IPS-20b (cell line): ENCODE measurements at regions not wholly inside any gene's neighbourhood (a gene's known extent, or its start where the extent isn't known, plus 50 kb on each side); places are given as distances from the start of the nearest gene placed in this dataset.

Experiments used
- H3K27ac ChIP-seq: one replicate; pipeline ENCODE4 v1.5.1; 2013; ENCODE audit warnings: low read length
- H3K27me3 ChIP-seq: 2 replicates; pipeline ENCODE4 v1.6.1; 2013; ENCODE audit warnings: mild to moderate bottlenecking, low read length, inconsistent platforms; ENCODE audit not compliant: insufficient read depth
- H3K36me3 ChIP-seq: 2 replicates; pipeline ENCODE4 v1.6.1; 2013; ENCODE audit warnings: low read depth, mild to moderate bottlenecking, inconsistent platforms, low read length, moderate library complexity; ENCODE audit not compliant: insufficient read depth
- H3K4me1 ChIP-seq: 2 replicates; pipeline ENCODE4 v1.6.1; 2013; ENCODE audit warnings: mild to moderate bottlenecking, control low read depth, inconsistent platforms, low read length, moderate library complexity; ENCODE audit not compliant: insufficient read depth
- H3K4me3 ChIP-seq: 2 replicates; pipeline ENCODE4 v1.5.1; 2013; ENCODE audit warnings: mild to moderate bottlenecking, low read length, inconsistent platforms
- H3K9ac ChIP-seq: 2 replicates; pipeline ENCODE4 v1.6.1; 2013; ENCODE audit warnings: low read depth, mild to moderate bottlenecking, inconsistent platforms, low read length, moderate library complexity
- H3K9me3 ChIP-seq: 2 replicates; pipeline ENCODE4 v1.6.1; 2013; ENCODE audit warnings: mild to moderate bottlenecking, low read depth, low read length, inconsistent platforms; ENCODE audit not compliant: insufficient read depth

- H3K4me3 ChIP-seq, result no peak overlapping the region
- no peaks in the 10 kb centered on the region for H3K9me3 ChIP-seq
- no peak overlapping the region for H3K9ac ChIP-seq
- H3K36me3 ChIP-seq, result no peaks in the 10 kb centered on the region
- H3K27ac ChIP-seq, result no peak overlapping the region
- peaks cover 12% of the 10 kb centered on the region for H3K4me1 ChIP-seq
- no peaks in the 10 kb centered on the region for H3K27me3 ChIP-seq
Measured at GRCh38 chr12:17079251-17079909, 473.4 kb upstream of the LMO3 start.

GRCh38 chr12:17077594-17077993, 471.6 kb upstream of the LMO3 start:
- Histone ChIP-seq H3K27ac (no peak overlapping the region), H3K4me3 (no peak overlapping the region), H3K9me3 (no peaks in the 10 kb centered on the region), H3K27me3 (no peaks in the 10 kb centered on the region), H3K4me1 (peaks cover 8% of the 10 kb centered on the region), H3K9ac (no peak overlapping the region), H3K36me3 (no peaks in the 10 kb centered on the region)

GRCh38 chr12:17076811-17077210, 470.8 kb upstream of the LMO3 start:
- no peaks in the 10 kb centered on the region for H3K27me3 ChIP-seq
- no peak overlapping the region for H3K27ac ChIP-seq
- H3K4me3 ChIP-seq, result no peak overlapping the region
- H3K9ac ChIP-seq, result no peak overlapping the region
- H3K4me1 ChIP-seq, result peaks cover 8% of the 10 kb centered on the region
- no peaks in the 10 kb centered on the region for H3K9me3 ChIP-seq
- H3K36me3 ChIP-seq, result no peaks in the 10 kb centered on the region

- Histone ChIP-seq H3K27ac (no peak overlapping the region), H3K36me3 (no peaks in the 10 kb centered on the region), H3K4me1 (peaks cover 8% of the 10 kb centered on the region), H3K9me3 (no peaks in the 10 kb centered on the region), H3K9ac (no peak overlapping the region), H3K4me3 (no peak overlapping the region), H3K27me3 (no peaks in the 10 kb centered on the region)
Measured at GRCh38 chr12:17076028-17076744, 470.2 kb upstream of the LMO3 start.

GRCh38 chr12:17064834-17065233, 458.9 kb upstream of the LMO3 start:
- Histone ChIP-seq H3K4me1 (no peaks in the 10 kb centered on the region), H3K4me3 (no peak overlapping the region), H3K36me3 (no peaks in the 10 kb centered on the region), H3K9me3 (no peaks in the 10 kb centered on the region), H3K9ac (no peak overlapping the region), H3K27ac (no peak overlapping the region), H3K27me3 (no peaks in the 10 kb centered on the region)

DNA sequence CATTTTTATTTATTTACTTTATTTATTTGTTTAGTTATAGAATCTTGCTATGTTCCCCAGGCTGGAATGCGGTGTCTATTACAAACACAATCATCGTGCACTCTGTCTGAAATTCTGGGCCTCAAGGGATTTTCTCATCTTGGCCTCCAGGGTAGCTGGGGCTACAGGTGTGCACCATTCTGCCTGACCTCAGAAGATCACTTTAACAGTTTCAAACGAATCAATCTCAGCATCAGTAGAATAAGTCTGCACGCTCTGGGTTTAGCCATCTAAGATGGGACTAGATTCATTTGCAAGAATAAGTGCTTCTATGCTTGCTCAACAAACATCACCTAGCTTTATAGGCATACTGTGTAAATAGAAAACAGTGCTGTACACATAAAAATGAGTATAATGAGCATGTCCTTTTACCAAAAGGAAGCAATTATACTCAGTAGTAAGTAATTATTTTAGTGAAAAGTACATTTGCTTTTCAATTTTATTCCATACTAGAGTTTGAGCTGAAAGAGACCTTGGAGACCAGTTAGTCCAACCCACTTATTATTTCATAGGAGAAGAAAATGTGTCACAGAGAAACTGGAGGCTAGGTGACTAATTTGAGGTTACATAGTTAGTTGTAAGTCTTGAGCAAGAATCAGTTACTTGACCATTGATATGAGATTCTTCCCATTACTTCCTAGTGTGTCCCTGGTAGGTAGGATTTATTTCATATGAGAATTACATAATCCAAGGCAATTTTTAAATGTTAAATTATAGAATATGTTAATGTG, 456.5 kb upstream of the LMO3 start:
- H3K9me3 ChIP-seq, result no peaks in the 10 kb centered on the region
- H3K27me3 ChIP-seq, result no peaks in the 10 kb centered on the region
- H3K9ac ChIP-seq, result no peak overlapping the region
- no peak overlapping the region for H3K27ac ChIP-seq
- no peaks in the 10 kb centered on the region for H3K36me3 ChIP-seq
- H3K4me1 ChIP-seq, result no peaks in the 10 kb centered on the region
- H3K4me3 ChIP-seq, result no peak overlapping the region

GRCh38 chr12:17060260-17060659, 454.3 kb upstream of the LMO3 start:
- no peaks in the 10 kb centered on the region for H3K4me1 ChIP-seq
- H3K27ac ChIP-seq, result no peak overlapping the region
- H3K27me3 ChIP-seq, result no peaks in the 10 kb centered on the region
- no peaks in the 10 kb centered on the region for H3K9me3 ChIP-seq
- no peaks in the 10 kb centered on the region for H3K36me3 ChIP-seq
- no peak overlapping the region for H3K4me3 ChIP-seq
- H3K9ac ChIP-seq, result no peak overlapping the region

GRCh38 chr12:17056546-17056945, 450.6 kb upstream of the LMO3 start:
- Histone ChIP-seq H3K9ac (no peak overlapping the region), H3K4me1 (no peaks in the 10 kb centered on the region), H3K36me3 (no peaks in the 10 kb centered on the region), H3K4me3 (no peak overlapping the region), H3K27me3 (no peaks in the 10 kb centered on the region), H3K9me3 (no peaks in the 10 kb centered on the region), H3K27ac (no peak overlapping the region)

DNA sequence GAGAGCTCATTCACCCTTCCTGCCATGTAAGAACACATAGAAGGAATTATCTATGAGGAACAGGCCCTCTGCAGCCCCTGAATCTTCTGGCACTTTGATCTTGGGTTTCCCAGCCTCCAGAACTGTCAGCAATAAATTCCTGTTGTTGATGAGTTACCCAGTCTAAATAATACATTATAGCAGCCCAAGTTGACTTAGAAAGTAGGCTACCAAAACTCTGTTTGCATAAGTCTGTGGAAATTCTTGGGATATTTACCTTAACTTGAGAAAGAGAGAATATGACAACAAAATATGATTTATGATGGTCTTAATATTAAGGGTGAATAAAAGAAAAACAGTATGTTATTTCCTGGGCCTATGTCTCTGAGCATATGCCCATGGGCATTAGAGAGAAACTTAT, 433.0 kb upstream of the LMO3 start:
- Histone ChIP-seq H3K9me3 (no peaks in the 10 kb centered on the region), H3K36me3 (no peaks in the 10 kb centered on the region), H3K4me1 (no peaks in the 10 kb centered on the region; the same call in 1 of the 2 replicates), H3K27ac (no peak overlapping the region), H3K9ac (no peak overlapping the region), H3K4me3 (no peak overlapping the region), H3K27me3 (no peaks in the 10 kb centered on the region)

- Histone ChIP-seq H3K4me3 (no peak overlapping the region), H3K9me3 (no peaks in the 10 kb centered on the region), H3K9ac (no peak overlapping the region), H3K36me3 (no peaks in the 10 kb centered on the region), H3K4me1 (no peaks in the 10 kb centered on the region; the same call in 1 of the 2 replicates), H3K27ac (no peak overlapping the region), H3K27me3 (no peaks in the 10 kb centered on the region)
Measured at GRCh38 chr12:17035372-17035771, 429.4 kb upstream of the LMO3 start.

GRCh38 chr12:17030338-17030737, 424.4 kb upstream of the LMO3 start:
- no peak overlapping the region for H3K27ac ChIP-seq
- no peaks in the 10 kb centered on the region for H3K36me3 ChIP-seq
- no peak overlapping the region for H3K4me3 ChIP-seq
- H3K27me3 ChIP-seq, result no peaks in the 10 kb centered on the region
- H3K4me1 ChIP-seq, result no peaks in the 10 kb centered on the region; the same call in 1 of the 2 replicates
- H3K9ac ChIP-seq, result no peak overlapping the region
- H3K9me3 ChIP-seq, result no peaks in the 10 kb centered on the region

DNA sequence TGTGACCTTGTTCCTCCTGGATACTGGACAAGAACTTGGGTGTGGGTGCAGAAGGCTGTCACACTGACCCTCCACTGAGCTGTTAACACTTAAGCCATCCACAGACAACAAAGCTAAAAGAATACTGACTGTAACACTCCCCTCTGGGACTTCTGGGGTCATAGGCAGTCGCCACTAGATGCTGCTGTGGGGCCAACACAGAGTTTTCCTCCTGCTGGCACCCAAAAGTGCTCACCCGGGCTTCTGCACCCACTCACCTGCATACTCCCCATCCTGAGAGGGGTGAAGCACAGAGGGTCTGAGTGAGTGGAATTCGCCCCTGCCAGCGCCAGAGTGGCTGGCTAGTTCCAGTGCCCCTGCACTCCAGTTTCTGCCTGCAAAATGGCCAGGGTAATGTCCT, 422.4 kb upstream of the LMO3 start:
- Histone ChIP-seq H3K9me3 (no peaks in the 10 kb centered on the region), H3K9ac (no peak overlapping the region), H3K4me1 (no peaks in the 10 kb centered on the region; the same call in 1 of the 2 replicates), H3K27ac (no peak overlapping the region), H3K27me3 (no peaks in the 10 kb centered on the region), H3K36me3 (no peaks in the 10 kb centered on the region), H3K4me3 (no peak overlapping the region)
